Osteocyte (in vitro differentiated cells): ENCODE measurements at regions not wholly inside any gene's neighbourhood (a gene's known extent, or its start where the extent isn't known, plus 50 kb on each side); places are given as distances from the start of the nearest gene placed in this dataset.

Experiments used
- DNase-seq: peaks from one replicate; pipeline ENCODE4 v3.0.0; 2021; ENCODE audit warnings: mixed read lengths; ENCODE audit not compliant: unreplicated experiment; ENCODE audit errors: extremely low spot score
- H3K27ac Mint-ChIP-seq: one replicate; pipeline ENCODE4 v1.8.0; 2021; ENCODE audit warnings: mild to moderate bottlenecking, mixed read lengths; ENCODE audit not compliant: unreplicated experiment
- H3K27me3 Mint-ChIP-seq: one replicate; pipeline ENCODE4 v1.8.0; 2021; ENCODE audit warnings: mixed read lengths; ENCODE audit not compliant: unreplicated experiment
- H3K36me3 Mint-ChIP-seq: one replicate; pipeline ENCODE4 v1.8.0; 2021; ENCODE audit warnings: mixed read lengths; ENCODE audit not compliant: unreplicated experiment
- H3K4me1 Mint-ChIP-seq: one replicate; pipeline ENCODE4 v1.8.0; 2021; ENCODE audit warnings: mixed read lengths; ENCODE audit not compliant: unreplicated experiment
- H3K4me3 Mint-ChIP-seq: one replicate; pipeline ENCODE4 v1.8.0; 2021; ENCODE audit warnings: mild to moderate bottlenecking, moderate library complexity, mixed read lengths; ENCODE audit not compliant: unreplicated experiment
- H3K9me3 Mint-ChIP-seq: one replicate; pipeline ENCODE4 v1.8.0; 2021; ENCODE audit warnings: mixed read lengths; ENCODE audit not compliant: unreplicated experiment
- TF ChIP-seq, protein P1 (sequence below): fragments of 200-600 bp; sonication (generic); IDR thresholded peaks from 2 replicates; pipeline ENCODE4 v1.5.0; 2021; ENCODE audit warnings: antibody characterized with exemption, mild to moderate bottlenecking, moderate library complexity

DNA sequence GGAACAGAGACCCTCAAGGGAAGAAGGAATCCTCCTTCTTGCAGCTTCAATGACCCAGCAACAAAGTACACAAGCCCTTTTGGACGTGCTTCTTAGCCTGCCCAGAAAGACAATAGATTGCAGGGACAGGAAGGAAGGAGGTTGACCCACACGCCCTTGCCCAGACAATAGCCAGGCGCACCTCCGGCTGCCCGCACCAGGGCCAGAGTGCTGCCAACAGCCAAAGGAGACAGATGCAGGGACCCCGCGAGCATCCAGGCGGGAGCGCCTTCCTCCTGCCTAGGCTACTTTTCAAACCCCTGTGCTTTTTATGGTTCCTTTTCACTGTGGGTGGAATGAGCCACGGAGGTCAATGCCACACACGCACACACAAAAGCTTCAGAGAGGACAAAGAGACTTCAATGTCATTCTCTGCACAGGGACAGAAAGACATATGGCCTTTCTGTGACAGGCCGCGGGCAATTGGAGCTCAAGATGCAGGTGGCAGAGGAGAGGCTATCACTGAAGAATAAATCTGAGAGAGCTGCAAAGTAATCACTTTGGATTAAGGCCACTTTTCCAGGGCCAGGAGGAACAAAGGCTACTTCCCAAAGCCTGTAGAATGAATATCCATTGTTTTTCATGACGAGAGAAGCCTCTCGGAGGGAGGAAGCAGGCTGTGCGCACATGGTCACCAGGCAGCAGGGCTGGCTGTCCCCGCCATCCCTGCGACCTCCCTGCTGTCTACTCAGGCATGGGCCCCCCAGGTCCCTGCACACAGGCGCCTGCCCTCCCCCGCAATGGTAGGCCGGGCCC, 300.6 kb downstream of the EIPR1 start:
- Mint-ChIP-seq H3K4me3 (no peak overlapping the region), H3K27me3 (no peaks in the 10 kb centered on the region), H3K27ac (no peak overlapping the region), H3K9me3 (no peaks in the 10 kb centered on the region), H3K36me3 (no peaks in the 10 kb centered on the region), H3K4me1 (no peaks in the 10 kb centered on the region)
- TF ChIP-seq, protein P1, sequence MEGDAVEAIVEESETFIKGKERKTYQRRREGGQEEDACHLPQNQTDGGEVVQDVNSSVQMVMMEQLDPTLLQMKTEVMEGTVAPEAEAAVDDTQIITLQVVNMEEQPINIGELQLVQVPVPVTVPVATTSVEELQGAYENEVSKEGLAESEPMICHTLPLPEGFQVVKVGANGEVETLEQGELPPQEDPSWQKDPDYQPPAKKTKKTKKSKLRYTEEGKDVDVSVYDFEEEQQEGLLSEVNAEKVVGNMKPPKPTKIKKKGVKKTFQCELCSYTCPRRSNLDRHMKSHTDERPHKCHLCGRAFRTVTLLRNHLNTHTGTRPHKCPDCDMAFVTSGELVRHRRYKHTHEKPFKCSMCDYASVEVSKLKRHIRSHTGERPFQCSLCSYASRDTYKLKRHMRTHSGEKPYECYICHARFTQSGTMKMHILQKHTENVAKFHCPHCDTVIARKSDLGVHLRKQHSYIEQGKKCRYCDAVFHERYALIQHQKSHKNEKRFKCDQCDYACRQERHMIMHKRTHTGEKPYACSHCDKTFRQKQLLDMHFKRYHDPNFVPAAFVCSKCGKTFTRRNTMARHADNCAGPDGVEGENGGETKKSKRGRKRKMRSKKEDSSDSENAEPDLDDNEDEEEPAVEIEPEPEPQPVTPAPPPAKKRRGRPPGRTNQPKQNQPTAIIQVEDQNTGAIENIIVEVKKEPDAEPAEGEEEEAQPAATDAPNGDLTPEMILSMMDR: no peak
- no peak for DNase-seq

DNA sequence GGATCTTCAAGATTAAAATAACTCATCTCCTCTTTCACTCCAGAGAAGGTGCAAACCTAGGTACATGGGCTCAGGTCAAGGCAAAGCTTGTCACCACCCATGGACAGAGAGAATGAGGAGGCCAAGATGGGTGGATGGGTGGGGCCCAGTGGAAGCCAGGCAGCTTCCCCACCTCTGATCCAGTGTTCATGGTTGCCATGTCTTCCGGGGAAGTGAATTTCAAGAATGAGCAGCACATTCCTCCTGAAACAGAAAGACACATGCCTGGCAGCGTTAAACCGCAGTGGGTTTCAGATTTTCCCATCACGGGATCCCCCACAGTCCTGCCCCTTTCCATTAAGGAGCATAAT, 301.7 kb downstream of the EIPR1 start:
- TF ChIP-seq, protein P1: no peak
- no peaks in the 10 kb centered on the region for H3K36me3 Mint-ChIP-seq
- H3K9me3 Mint-ChIP-seq: no peaks in the 10 kb centered on the region
- no peak overlapping the region for H3K4me3 Mint-ChIP-seq
- H3K4me1 Mint-ChIP-seq: no peaks in the 10 kb centered on the region
- no peaks in the 10 kb centered on the region for H3K27me3 Mint-ChIP-seq
- no peak for DNase-seq
- H3K27ac Mint-ChIP-seq: no peak overlapping the region

DNA sequence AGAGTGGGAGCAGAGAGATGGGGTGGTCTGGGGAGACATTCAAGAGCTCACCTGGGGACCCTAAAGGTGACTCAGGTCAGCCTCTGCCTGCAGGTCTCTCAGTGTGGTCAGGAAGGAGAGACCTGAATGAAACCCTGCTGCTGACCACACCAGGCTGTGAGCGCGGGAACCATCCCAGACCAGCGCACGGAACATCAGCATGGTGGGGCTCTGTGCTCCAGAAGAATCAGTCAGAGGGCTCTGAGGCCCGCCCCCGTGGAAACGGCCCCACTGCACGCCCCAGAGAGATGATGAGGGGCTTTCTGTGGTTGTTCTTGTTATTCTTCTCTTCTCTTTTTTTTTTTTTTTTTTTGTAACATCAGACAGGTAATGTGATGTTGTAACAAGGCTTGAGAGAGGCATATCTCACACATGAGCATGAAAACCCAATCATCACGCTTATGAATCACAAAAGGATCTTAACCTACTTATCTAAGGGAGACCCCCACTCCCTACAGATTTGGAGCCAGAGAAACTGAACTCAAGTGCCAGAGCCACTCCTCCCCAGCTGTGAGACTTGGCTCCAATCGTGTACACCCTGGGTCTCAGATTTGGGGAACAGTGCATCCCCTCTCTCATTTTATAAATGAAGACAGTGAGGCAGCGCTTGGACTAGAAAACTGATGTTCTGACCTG, 302.2 kb downstream of the EIPR1 start:
- TF ChIP-seq, protein P1: no peak
- DNase-seq: no peak
- H3K27ac Mint-ChIP-seq: no peak overlapping the region

DNA sequence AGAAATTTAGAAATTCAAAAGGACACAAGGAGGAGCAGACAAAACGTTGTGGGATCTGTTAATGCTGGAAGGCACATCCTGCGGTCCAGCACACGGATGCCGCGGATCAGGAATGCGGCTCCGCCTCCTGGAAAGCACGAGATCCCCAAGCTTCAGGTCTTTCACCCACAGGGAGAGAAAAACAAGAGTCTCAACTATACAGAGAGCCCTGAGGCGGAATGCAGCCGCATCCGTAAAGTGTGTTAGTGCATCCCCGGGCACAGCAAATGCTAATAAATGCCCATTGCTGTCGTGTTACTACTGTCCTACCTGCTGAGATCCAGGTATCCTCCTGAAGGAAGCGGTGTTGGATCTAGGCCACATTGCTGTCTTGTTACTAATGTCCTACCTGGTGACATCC, 303.9 kb downstream of the EIPR1 start:
- H3K27ac Mint-ChIP-seq: no peak overlapping the region
- no peak overlapping the region for H3K4me3 Mint-ChIP-seq
- no peaks in the 10 kb centered on the region for H3K27me3 Mint-ChIP-seq
- H3K9me3 Mint-ChIP-seq: no peaks in the 10 kb centered on the region
- TF ChIP-seq, protein P1: no peak
- H3K4me1 Mint-ChIP-seq: no peaks in the 10 kb centered on the region
- DNase-seq: no peak
- H3K36me3 Mint-ChIP-seq: no peaks in the 10 kb centered on the region

More for the DNA sequence above, 302.2 kb downstream of the EIPR1 start:
- Mint-ChIP-seq H3K27me3 (no peaks in the 10 kb centered on the region), H3K4me1 (no peaks in the 10 kb centered on the region), H3K4me3 (no peak overlapping the region), H3K9me3 (no peaks in the 10 kb centered on the region), H3K36me3 (no peaks in the 10 kb centered on the region)

DNA sequence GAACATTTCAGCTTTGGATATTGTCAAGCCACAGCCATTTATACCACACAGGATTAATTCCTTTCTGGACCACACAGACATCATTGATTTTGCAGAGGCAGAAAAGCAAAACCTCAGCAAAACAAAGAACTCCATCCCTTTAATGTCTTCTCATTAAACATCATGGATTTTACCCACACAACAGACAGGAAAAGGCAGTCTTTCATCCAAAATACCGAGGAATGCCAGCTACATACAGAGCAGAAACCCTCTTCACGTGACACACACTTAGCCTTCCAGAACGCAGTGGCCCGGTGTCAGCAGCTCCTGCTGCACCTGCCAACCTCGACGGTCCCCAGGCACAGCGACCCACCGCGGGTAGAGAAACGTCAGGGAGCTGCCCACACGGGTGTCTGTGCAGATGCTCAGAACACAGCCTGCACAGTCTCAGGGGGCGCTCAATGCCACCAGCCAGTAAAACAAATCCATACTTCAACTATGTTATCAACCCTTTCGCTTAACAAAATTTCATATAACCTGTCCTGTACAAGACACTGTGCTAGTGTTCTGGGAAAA, 304.5 kb downstream of the EIPR1 start:
- H3K27ac Mint-ChIP-seq: no peak overlapping the region
- H3K36me3 Mint-ChIP-seq: no peaks in the 10 kb centered on the region

More for the DNA sequence above, 304.5 kb downstream of the EIPR1 start:
- Mint-ChIP-seq H3K9me3 (peaks cover 2% of the 10 kb centered on the region), H3K4me1 (no peaks in the 10 kb centered on the region), H3K27me3 (no peaks in the 10 kb centered on the region), H3K4me3 (no peak overlapping the region)
- no peak for DNase-seq
- TF ChIP-seq, protein P1: no peak
